GM12873 (cell line): ENCODE measurements at regions not wholly inside any gene's neighbourhood (a gene's known extent, or its start where the extent isn't known, plus 50 kb on each side); places are given as distances from the start of the nearest gene placed in this dataset.

Experiments
- CTCF ChIP-seq: IDR thresholded peaks from 2 replicates; pipeline ENCODE4 v1.5.1; 2012; ENCODE audit warnings: low read depth, mild to moderate bottlenecking, moderate library complexity, low read length, control low read depth; ENCODE audit not compliant: insufficient read depth; ENCODE audit errors: missing control alignments

GRCh38 chr5:33244441-33245150 is 196.2 kb upstream of the TARS1 start:
- TF ChIP-seq CTCF: no peak

GRCh38 chr5:33254579-33254978 is 186.2 kb upstream of the TARS1 start:
- TF ChIP-seq CTCF: no peak

GRCh38 chr5:33257807-33258429 is 182.8 kb upstream of the TARS1 start:
- TF ChIP-seq CTCF: no peak

GRCh38 chr5:33258553-33258952 is 182.2 kb upstream of the TARS1 start:
- TF ChIP-seq CTCF: no peak

GRCh38 chr5:33260098-33260497 is 180.7 kb upstream of the TARS1 start:
- no peak for TF ChIP-seq CTCF

GRCh38 chr5:33261305-33261704 is 179.5 kb upstream of the TARS1 start:
- TF ChIP-seq CTCF: no peak

GRCh38 chr5:33261747-33262146 is 179.0 kb upstream of the TARS1 start:
- no peak for TF ChIP-seq CTCF
